ENCODE measurements at regions not wholly inside any gene's neighbourhood (a gene's known extent, or its start where the extent isn't known, plus 50 kb on each side); places are given as distances from the start of the nearest gene placed in this dataset.

- DNase-seq: no peak
- Histone ChIP-seq H3K36me3 (no peaks in the 10 kb centered on the region), H3K27me3 (no peaks in the 10 kb centered on the region), H3K9me3 (no peaks in the 10 kb centered on the region), H3K4me3 (no peak overlapping the region), H3K27ac (no peak overlapping the region), H3K4me1 (peaks cover 0 to 5% (median 0%) of the 10 kb centered on the region in 4 donors)
- intact Hi-C loops (cut with DNase I): no loop called here
- no peak for TF ChIP-seq POLR2A (IDR thresholded peaks at IDR 0.05)
- TF ChIP-seq EP300 (IDR thresholded peaks at IDR 0.05): no peak
- TF ChIP-seq POLR2AphosphoS5 (IDR thresholded peaks at IDR 0.05): no peak
- TF ChIP-seq CTCF (IDR thresholded peaks at IDR 0.05): no peak
- 74 to 94% methylated on average over 13 of the region's 13 CpGs for WGBS, 2 donors
These were observed 186.8 kb downstream of the PALM2AKAP2 start for GRCh38 chr9:109966643-109967368.

GRCh38 chr9:109967651-109968642 lies 187.9 kb downstream of the PALM2AKAP2 start:
- Histone ChIP-seq H3K4me3 (no peak overlapping the region), H3K27ac (peak overlapping the region in 2 of 4 donors; percentile 15 to 17), H3K27me3 (no peaks in the 10 kb centered on the region), H3K4me1 (peaks cover 0 to 5% (median 0%) of the 10 kb centered on the region in 4 donors), H3K9me3 (no peaks in the 10 kb centered on the region), H3K36me3 (no peaks in the 10 kb centered on the region)
- intact Hi-C loops (cut with DNase I): no loop called here
- no peak for DNase-seq
- 57 to 86% methylated on average over 8 of the region's 8 CpGs for WGBS, 2 donors
- TF ChIP-seq CTCF (IDR thresholded peaks at IDR 0.05) (no peak), POLR2A (IDR thresholded peaks at IDR 0.05) (no peak), POLR2AphosphoS5 (IDR thresholded peaks at IDR 0.05) (no peak), EP300 (IDR thresholded peaks at IDR 0.05) (no peak)

GRCh38 chr9:109969011-109969410 lies 189.0 kb downstream of the PALM2AKAP2 start:
- H3K4me3 ChIP-seq: no peak overlapping the region
- peaks cover 0 to 5% (median 0%) of the 10 kb centered on the region in 4 donors for H3K4me1 ChIP-seq
- intact Hi-C loops (cut with DNase I): no loop called here
- peak overlapping the region in 2 of 4 donors; percentile 12 to 14 for H3K27ac ChIP-seq
- TF ChIP-seq CTCF (IDR thresholded peaks at IDR 0.05) (no peak), POLR2A (IDR thresholded peaks at IDR 0.05) (no peak), EP300 (IDR thresholded peaks at IDR 0.05) (no peak), POLR2AphosphoS5 (IDR thresholded peaks at IDR 0.05) (no peak)
- no peaks in the 10 kb centered on the region for H3K9me3 ChIP-seq
- H3K27me3 ChIP-seq: no peaks in the 10 kb centered on the region
- no peaks in the 10 kb centered on the region for H3K36me3 ChIP-seq
- DNase-seq: no peak
- 68 to 79% methylated on average over 4 of the region's 4 CpGs for WGBS, 2 donors

GRCh38 chr9:109969573-109970237 lies 189.7 kb downstream of the PALM2AKAP2 start:
- intact Hi-C loops (cut with DNase I): no loop called here

More at GRCh38 chr9:109969573-109970237, 189.7 kb downstream of the PALM2AKAP2 start:
- Histone ChIP-seq H3K27ac (peak overlapping the region in 2 of 4 donors; percentile 12 to 14), H3K9me3 (no peaks in the 10 kb centered on the region), H3K27me3 (no peaks in the 10 kb centered on the region), H3K36me3 (no peaks in the 10 kb centered on the region), H3K4me3 (no peak overlapping the region), H3K4me1 (peaks cover 0 to 5% (median 0%) of the 10 kb centered on the region in 4 donors)
- 82 to 85% methylated on average over 1 of the region's 1 CpG for WGBS, 2 donors
- TF ChIP-seq POLR2A (IDR thresholded peaks at IDR 0.05) (no peak), CTCF (IDR thresholded peaks at IDR 0.05) (no peak), EP300 (IDR thresholded peaks at IDR 0.05) (no peak), POLR2AphosphoS5 (IDR thresholded peaks at IDR 0.05) (no peak)
- DNase-seq: no peak
